Neural progenitor cell (in vitro differentiated cells): ENCODE measurements at regions not wholly inside any gene's neighbourhood (a gene's known extent, or its start where the extent isn't known, plus 50 kb on each side); places are given as distances from the start of the nearest gene placed in this dataset.

Source experiments
- EZH2phosphoT487 ChIP-seq: fragments of 200-600 bp; sonication (generic); IDR thresholded peaks from 2 replicates; pipeline ENCODE4 v1.6.1; 2017; ENCODE audit warnings: antibody characterized with exemption
- TF ChIP-seq, protein P1 (sequence below): fragments of 200-600 bp; sonication (generic); IDR thresholded peaks from 2 replicates; pipeline ENCODE4 v1.5.1; 2017; ENCODE audit warnings: antibody characterized with exemption, mild to moderate bottlenecking

DNA sequence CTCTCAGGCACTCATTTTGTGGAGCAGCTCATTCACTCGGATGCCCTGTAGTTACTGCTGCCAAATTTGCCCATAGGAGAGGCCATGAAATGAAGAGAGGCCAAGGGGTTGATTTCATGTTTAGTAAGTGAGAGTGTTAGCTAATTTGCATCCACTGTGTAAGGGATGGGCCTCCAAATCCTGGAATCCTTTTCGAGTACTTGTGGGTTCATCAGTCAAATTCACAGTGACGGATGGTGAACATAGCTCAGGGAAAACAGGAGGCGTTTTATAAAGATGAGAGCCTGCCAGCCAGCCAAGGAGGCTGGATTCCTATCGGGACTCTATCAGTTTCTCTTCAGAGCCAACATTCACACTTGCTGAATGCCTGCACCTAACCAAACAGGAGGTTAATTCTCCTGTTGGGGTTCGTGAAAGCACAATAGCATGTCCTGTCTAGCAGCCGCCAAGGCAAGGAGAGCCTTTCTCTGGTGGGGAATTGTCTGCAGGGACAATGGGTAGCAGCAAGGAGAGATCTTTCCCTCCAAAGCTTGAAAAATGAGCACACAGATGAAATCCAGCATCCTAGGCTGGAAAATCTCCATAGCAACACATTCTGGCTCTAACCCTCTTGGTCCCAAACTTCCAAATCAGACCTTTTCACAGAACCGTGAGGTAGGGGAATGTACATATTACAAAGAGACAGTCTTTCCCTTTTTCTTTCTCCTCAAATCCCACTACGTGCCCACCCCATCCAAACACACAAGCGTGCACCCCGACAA lies 231.4 kb upstream of the ECI2 start:
- TF ChIP-seq, protein P1, sequence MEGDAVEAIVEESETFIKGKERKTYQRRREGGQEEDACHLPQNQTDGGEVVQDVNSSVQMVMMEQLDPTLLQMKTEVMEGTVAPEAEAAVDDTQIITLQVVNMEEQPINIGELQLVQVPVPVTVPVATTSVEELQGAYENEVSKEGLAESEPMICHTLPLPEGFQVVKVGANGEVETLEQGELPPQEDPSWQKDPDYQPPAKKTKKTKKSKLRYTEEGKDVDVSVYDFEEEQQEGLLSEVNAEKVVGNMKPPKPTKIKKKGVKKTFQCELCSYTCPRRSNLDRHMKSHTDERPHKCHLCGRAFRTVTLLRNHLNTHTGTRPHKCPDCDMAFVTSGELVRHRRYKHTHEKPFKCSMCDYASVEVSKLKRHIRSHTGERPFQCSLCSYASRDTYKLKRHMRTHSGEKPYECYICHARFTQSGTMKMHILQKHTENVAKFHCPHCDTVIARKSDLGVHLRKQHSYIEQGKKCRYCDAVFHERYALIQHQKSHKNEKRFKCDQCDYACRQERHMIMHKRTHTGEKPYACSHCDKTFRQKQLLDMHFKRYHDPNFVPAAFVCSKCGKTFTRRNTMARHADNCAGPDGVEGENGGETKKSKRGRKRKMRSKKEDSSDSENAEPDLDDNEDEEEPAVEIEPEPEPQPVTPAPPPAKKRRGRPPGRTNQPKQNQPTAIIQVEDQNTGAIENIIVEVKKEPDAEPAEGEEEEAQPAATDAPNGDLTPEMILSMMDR, result no peak
- no peak for TF ChIP-seq EZH2phosphoT487
